Fibroblast of the conjunctiva (primary cell): ENCODE measurements at regions not wholly inside any gene's neighbourhood (a gene's known extent, or its start where the extent isn't known, plus 50 kb on each side); places are given as distances from the start of the nearest gene placed in this dataset.
A peak's percentile ranks its signal among the peaks of the same experiment; 100 is the strongest.
"Not testable (repeated sequence)": the region's sequence is repeated elsewhere in the genome, so short reads cannot be mapped to it uniquely, and the experiment has no call there.

Source experiments
- DNase-seq: peaks from one replicate; pipeline ENCODE4 v3.0.0-alpha.2; 2010; ENCODE audit warnings: low read depth

DNA sequence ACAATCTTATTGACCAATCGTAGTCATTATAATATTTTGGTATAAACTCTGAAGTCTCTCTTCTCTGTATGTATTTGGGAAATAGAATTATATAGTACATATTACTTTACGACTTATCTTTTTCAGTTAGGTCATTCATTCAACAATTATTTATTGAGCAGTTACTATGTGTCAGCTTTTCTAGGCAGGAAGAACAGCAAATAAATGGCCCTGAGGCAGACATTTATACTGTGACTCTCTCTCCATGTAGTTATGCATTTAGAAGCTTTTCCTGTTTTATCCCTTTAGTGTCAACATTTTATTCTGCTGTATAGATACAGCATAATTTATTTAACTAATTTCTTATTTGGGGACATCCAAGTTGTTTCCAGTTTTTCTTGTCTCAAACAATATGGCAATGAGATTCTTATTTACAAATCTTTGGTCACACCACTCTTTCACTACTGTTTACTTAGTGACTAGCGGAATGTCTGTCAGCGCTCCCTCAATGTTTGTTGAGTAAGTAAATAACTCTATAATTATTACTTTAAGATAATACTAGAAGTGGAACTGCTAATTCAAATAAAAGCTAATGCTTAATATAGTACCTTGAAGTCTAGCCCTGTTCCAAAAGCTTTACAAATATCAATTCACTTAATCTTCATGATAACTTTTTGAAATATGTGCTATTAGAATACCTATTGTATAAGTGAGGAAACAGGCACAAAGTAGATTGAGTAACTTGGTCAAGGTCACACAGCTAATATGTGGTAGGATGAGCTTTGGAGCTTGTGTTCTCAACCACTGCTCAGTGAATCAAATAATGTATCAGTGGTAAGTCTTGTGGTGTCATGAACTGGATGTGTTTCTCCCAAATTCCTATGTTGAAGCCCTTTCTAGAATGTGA, 465.6 kb downstream of the SIPA1L2 start:
- DNase-seq: no peak

DNA sequence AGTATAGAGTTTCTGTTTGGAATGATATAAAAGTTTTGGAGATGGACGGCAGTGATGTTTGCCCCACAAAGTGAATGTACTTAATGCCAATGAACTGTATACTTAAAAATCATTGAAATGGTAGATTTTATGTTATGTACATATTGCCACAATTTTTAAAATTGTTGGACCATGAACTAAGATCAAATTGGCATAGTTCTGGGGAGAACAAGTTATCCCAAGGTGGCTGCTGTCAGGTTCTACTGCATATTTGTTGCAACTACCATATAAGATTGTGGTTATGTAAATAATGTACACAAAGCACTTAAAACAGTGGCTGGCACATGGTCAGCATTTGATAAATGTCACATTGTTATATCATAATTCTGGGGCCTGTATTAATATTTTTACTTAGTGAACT, 466.4 kb downstream of the SIPA1L2 start:
- DNase-seq: no peak

DNA sequence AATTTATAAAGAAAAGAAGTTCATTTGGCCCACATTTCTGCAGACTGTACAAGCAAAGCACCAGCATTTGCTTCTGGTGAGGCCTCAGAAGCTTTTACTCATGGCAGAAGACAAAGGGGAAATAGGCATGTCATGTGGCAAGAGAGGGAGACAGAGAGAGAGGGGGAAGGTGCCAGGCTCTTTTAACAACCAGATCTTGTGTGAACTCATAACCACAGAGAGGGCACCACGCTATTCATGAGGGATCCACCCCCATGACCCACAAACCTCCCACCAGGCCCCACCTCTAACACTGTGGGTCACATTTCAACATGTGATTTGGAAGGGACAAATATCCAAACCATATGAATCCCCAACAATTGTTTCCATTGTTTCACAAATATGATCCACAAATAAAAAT, 467.9 kb downstream of the SIPA1L2 start:
- no peak for DNase-seq

DNA sequence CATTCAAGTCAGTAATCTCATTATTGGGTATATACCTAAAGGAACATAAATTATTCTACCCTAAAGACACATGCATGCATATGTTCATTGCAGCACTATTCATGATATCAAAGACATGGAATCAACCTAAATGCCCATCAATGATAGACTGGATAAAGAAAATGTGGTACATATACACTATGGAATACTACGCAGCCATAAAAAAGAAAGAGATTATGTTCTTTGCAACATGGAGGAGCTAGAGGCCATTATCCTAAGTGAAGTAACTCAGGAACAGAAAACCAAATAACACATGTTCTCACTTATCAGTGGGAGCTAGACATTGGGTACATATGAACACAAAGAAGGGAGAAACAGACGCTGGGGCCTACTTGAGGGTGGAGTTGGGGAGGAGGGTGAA, 471.4 kb downstream of the SIPA1L2 start:
- DNase-seq: not testable (repeated sequence)

DNA sequence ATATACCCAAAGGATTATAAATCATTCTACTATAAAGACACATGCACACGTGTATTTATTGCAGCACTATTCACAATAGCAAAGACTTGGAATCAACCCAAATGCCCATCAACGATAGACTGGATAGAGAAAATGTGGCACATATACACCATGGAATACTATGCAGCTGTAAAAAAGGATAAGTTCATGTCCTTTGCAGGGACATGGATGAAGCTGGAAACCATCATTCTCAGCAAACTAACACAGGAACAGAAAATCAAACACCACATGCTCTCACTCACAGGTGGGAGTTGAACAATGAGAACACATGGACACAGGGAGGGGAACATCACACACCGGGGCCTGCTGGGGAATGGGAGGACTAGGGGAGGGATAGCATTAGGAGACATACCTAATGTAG, 473.9 kb downstream of the SIPA1L2 start:
- not testable (repeated sequence) for DNase-seq

GRCh38 chr1:232153652-232154051, 476.3 kb downstream of the SIPA1L2 start:
- DNase-seq: no peak

DNA sequence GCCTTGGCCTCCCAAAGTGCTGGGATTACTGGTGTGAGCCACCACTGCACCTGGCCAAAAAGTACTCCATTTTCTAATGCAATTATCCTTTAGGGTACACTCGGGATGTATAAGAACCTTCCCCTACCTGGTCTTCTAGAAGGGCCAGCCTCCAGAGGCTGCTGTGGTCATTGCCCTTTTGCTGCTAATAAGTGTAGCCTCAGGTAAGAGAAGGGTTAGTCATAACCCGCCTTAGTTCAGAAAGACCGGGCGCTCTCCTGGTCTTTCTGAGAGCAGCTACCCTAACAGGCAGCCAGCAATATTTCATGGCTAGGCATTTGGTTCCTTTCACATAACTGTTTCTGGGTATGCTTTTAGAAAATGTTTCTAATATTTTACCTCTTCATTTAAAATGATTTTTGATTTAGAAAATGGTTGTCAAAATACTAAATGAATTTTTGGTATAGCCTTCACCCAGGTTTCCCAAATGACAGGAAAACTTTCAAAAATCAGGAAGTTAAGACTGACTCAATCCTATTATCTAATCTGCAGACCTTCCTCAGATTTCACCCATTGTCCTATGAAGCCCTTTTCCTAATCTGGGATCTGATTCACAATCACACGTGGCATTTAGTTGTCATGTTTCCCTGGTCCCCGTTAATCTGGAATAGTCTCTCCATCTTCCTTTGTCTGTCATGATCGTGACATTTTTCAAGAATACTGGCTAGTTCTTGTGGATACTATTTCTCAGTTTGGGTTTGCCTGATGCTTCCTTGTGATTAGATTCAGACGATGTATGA, 479.0 kb downstream of the SIPA1L2 start:
- no peak for DNase-seq

DNA sequence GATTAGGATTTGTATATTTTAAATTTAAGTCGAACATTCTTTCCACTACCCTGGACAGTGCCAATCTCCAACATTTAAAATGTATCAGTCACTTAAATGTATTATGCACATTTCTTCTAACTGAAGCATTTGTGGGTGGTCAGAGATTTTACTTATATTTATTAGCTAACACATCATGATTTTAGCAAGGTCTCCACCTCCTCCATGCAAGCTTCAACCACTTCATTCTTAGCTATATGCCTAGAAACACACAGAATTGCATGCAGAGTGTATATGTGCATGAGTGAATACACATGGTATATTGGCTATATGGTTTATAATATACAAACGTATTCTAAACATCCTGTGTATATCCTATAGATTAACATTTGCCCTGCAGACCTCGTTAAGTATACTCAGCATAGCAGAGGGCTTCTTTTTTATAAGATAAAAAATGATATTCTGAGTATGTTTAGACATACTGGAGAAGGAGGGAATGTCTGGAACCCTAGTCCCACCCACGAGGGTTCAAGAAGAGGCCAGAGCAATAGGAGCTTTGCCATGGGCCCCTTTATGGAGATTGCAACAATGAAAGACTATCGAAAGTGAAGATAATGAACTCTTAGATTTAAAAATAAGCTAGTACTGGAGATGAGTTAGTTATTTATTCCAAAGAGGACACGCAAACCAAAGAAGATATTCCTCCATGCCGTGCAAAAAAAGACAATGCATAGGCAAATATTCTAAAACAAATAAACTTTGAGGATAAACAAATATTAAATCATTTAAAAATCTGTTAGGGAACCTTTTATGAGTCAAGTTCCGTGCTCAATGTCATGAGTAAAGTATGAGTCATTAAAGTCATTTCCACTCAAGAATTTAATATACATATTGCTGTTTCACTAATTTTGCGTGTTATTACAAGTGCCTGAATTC, 480.4 kb downstream of the SIPA1L2 start:
- DNase-seq: no peak

GRCh38 chr1:232147215-232147614, 482.7 kb downstream of the SIPA1L2 start:
- DNase-seq: no peak

- DNase-seq: no peak
Measured at GRCh38 chr1:232146514-232146913, 483.4 kb downstream of the SIPA1L2 start.

- no peak for DNase-seq
Measured at GRCh38 chr1:232145768-232146167, 484.2 kb downstream of the SIPA1L2 start.

DNA sequence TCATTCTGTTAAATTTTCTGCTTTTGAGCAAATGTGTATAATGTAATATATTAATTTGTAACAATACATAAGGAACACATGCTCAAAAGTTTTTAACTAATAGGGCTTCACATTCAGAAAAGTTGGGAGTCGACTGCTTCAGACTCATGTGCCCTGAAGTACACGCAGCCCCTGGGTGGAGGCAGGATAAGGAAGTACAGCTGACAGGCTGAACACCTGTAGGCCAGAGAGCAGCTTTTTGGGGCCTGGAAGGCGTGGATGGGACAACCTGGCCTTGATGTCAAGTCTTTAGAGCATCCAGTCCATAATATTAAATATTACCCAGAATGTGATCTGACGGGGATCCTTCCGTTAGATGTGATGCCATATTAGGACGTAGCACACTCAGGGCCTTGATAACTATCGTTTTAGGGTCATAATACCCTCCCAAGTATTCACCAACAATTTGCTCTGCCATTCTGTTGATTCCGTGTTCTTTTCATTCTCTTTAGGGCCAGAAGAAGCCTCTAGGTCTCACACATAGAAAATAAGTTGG, 485.2 kb downstream of the SIPA1L2 start:
- no peak for DNase-seq

- no peak for DNase-seq
Measured at GRCh38 chr1:232143315-232143886, 486.5 kb downstream of the SIPA1L2 start.

GRCh38 chr1:232142403-232143314, 487.3 kb downstream of the SIPA1L2 start:
- peak; percentile 38 for DNase-seq

DNA sequence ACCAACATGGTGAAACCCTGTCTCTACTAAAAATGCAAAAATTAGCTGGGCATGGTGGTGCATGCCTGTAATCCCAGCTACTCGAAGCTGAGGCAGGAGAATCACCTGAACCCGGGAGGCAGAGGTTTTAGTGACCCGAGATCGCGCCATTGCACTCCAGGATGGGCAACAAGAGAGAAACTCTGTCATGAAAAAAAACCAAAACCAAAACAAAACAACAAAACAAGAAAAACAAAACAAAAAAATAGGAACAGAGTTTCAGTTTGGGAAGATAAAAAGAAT, 488.8 kb downstream of the SIPA1L2 start:
- not testable (repeated sequence) for DNase-seq

- DNase-seq: no peak
Measured at GRCh38 chr1:232140419-232141166, 489.3 kb downstream of the SIPA1L2 start.

GRCh38 chr1:232139444-232139843, 490.5 kb downstream of the SIPA1L2 start:
- no peak for DNase-seq

DNA sequence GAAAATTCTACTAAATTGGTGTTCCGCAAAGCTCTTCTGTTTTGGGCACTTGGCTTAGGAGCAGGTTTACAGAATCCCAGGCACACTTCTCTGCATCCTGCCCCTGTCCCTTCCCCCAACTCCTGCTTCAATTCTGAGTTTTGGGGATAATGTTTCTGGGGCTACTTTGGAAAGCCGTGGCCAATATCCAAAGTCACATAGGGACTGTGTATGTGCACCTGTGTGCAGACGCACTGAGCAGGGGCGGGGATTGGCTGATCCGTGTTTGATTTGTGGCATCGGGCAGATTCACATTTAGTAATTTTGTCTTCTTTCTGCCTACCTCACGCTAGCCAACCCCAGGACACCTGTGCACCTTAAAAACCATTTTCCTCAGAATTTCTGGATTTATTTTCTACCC, 491.9 kb downstream of the SIPA1L2 start:
- no peak for DNase-seq

DNA sequence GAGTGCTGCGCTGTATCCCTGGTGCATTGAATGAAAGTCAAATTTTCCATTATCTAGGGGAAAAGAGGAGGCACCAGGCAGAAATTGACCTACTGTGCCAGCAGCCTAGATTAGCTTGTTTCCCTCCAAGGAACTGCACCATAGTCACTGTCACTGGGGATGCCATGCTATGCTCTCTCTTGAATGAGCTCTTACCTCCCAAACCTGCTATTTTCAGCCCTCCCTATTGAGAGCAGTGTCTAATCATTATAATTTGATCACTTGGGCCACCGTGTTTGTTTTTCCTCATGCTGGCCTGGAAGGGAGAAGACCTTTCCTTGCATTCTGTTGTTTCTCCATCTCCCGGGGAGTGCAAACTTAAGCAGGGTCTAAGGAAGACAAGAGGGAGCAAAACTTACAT, 492.9 kb downstream of the SIPA1L2 start:
- no peak for DNase-seq

GRCh38 chr1:232136136-232136535, 493.8 kb downstream of the SIPA1L2 start:
- no peak for DNase-seq
